Esophagus squamous epithelium (tissue), 4 donors: ENCODE measurements at regions not wholly inside any gene's neighbourhood (a gene's known extent, or its start where the extent isn't known, plus 50 kb on each side); places are given as distances from the start of the nearest gene placed in this dataset.

Experiments used
- CTCF ChIP-seq, 6 experiments: fragments of 450-650 bp in 4 of 6; fragments of 200-600 bp in 2 of 6; sonication (generic) in 2 of 6; IDR thresholded peaks; one replicate each; pipeline ENCODE4 v1.5.1; 2016 to 2019; ENCODE audit warnings: antibody characterized with exemption in 6 of 6, mild to moderate bottlenecking in 4 of 6, moderate library complexity in 4 of 6
- POLR2A ChIP-seq, 4 donors: fragments of 450-650 bp; IDR thresholded peaks; one replicate each; pipeline ENCODE4 v1.6.1; 2017; ENCODE audit warnings: antibody characterized with exemption in 4 of 4, mild to moderate bottlenecking in 4 of 4, moderate library complexity in 3 of 4

DNA sequence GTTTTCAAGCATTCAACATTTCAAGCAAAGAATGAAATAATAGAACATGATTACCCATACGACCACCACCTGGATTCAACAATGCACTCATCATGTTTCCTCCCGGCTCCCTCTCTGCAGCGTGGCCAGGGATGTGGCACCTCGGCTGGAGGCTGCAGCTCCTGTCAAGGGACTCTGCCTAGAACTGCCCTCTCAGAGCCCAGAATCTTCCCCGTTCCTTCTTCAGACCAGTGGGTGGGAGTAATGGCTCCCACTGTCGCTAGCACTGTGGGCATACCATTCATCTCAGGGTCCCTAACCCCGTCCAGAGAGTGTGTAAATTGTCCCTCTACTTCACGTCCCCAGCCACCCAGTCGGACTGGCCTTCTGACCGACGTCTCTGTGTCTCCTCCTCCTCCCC lies 118.6 kb upstream of the COL5A1 start:
- TF ChIP-seq CTCF (IDR thresholded peaks at IDR 0.05), result no peak
- no peak for TF ChIP-seq POLR2A (IDR thresholded peaks at IDR 0.05)
